MM.1S (cell line): ENCODE measurements at regions not wholly inside any gene's neighbourhood (a gene's known extent, or its start where the extent isn't known, plus 50 kb on each side); places are given as distances from the start of the nearest gene placed in this dataset.

Experiments
- EZH2phosphoT487 ChIP-seq: fragments of 300-600 bp; sonication (generic); IDR thresholded peaks from 2 replicates; pipeline ENCODE4 v1.6.1; 2018; ENCODE audit warnings: antibody characterized with exemption, low read length
- TF ChIP-seq, protein P1 (sequence below): fragments of 300-600 bp; sonication (generic); IDR thresholded peaks from 2 replicates; pipeline ENCODE4 v1.5.1; 2016; ENCODE audit warnings: antibody characterized with exemption, low read length, mixed read lengths

- TF ChIP-seq, protein P1, sequence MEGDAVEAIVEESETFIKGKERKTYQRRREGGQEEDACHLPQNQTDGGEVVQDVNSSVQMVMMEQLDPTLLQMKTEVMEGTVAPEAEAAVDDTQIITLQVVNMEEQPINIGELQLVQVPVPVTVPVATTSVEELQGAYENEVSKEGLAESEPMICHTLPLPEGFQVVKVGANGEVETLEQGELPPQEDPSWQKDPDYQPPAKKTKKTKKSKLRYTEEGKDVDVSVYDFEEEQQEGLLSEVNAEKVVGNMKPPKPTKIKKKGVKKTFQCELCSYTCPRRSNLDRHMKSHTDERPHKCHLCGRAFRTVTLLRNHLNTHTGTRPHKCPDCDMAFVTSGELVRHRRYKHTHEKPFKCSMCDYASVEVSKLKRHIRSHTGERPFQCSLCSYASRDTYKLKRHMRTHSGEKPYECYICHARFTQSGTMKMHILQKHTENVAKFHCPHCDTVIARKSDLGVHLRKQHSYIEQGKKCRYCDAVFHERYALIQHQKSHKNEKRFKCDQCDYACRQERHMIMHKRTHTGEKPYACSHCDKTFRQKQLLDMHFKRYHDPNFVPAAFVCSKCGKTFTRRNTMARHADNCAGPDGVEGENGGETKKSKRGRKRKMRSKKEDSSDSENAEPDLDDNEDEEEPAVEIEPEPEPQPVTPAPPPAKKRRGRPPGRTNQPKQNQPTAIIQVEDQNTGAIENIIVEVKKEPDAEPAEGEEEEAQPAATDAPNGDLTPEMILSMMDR = no peak
- no peak for TF ChIP-seq EZH2phosphoT487
Observed at GRCh38 chr13:40391788-40392187, 274.7 kb downstream of the FOXO1 start.
